Neural cell (in vitro differentiated cells): ENCODE measurements at regions not wholly inside any gene's neighbourhood (a gene's known extent, or its start where the extent isn't known, plus 50 kb on each side); places are given as distances from the start of the nearest gene placed in this dataset.

Experiments
- H2AFZ ChIP-seq: fragments of 200-600, 300-800 bp; sonication (generic), shearing (Covaris generic); 2 replicates; pipeline ENCODE4 v1.6.0; 2014; ENCODE audit warnings: low read depth, mild to moderate bottlenecking, antibody characterized with exemption, low read length, moderate library complexity
- H3F3A ChIP-seq: fragments of 200-600 bp; shearing (Covaris generic); 2 replicates; pipeline ENCODE4 v1.6.1; 2016; ENCODE audit warnings: mild to moderate bottlenecking, moderate library complexity, mixed read lengths, antibody characterized with exemption, low read length; ENCODE audit not compliant: insufficient read depth, poor library complexity, severe bottlenecking
- H3K27ac ChIP-seq: fragments of 200-600, 300-800 bp; sonication (generic), shearing (Covaris generic); 2 replicates; pipeline ENCODE4 v1.5.1; 2014; ENCODE audit warnings: mild to moderate bottlenecking, low read length, moderate library complexity
- H3K27me3 ChIP-seq: fragments of 300-800, 200-600 bp; sonication (generic), shearing (Covaris generic); 2 replicates; pipeline ENCODE4 v1.6.0; 2014; ENCODE audit warnings: mild to moderate bottlenecking, low read depth, low read length, moderate library complexity; ENCODE audit not compliant: insufficient read depth
- H3K36me3 ChIP-seq: fragments of 300-800, 200-600 bp; sonication (generic), shearing (Covaris generic); 2 replicates; pipeline ENCODE4 v1.5.1; 2014; ENCODE audit warnings: mild to moderate bottlenecking, antibody characterized with exemption, low read length, moderate library complexity; ENCODE audit not compliant: insufficient read depth
- H3K4me2 ChIP-seq: fragments of 300-800, 200-600 bp; sonication (generic), shearing (Covaris generic); 2 replicates; pipeline ENCODE4 v1.6.0; 2014; ENCODE audit warnings: mild to moderate bottlenecking, low read length
- H3K4me3 ChIP-seq: fragments of 300-800, 200-600 bp; sonication (generic), shearing (Covaris generic); 2 replicates; pipeline ENCODE4 v1.5.1; 2014; ENCODE audit warnings: mild to moderate bottlenecking, low read length, moderate library complexity
- H3K79me2 ChIP-seq: fragments of 200-600 bp; shearing (Covaris generic); replicated peaks from 2 replicates; pipeline ENCODE4 v1.6.0; 2014; ENCODE audit warnings: mild to moderate bottlenecking, low read length, moderate library complexity; ENCODE audit not compliant: insufficient read depth
- H3K9ac ChIP-seq: fragments of 300-800, 200-600 bp; sonication (generic), shearing (Covaris generic); 2 replicates; pipeline ENCODE4 v1.6.1; 2016; ENCODE audit warnings: mild to moderate bottlenecking, low read length, mixed read lengths
- H3K9me2 ChIP-seq: fragments of 200-600 bp; shearing (Covaris generic); 2 replicates; pipeline ENCODE4 v1.6.1; 2016; ENCODE audit warnings: mild to moderate bottlenecking, low read length, mixed read lengths; ENCODE audit not compliant: insufficient read depth
- H3K9me3 ChIP-seq: fragments of 200-600, 300-800 bp; sonication (generic), shearing (Covaris generic); 2 replicates; pipeline ENCODE4 v1.6.1; 2016; ENCODE audit warnings: mild to moderate bottlenecking, mixed run types, low read length, moderate library complexity, mixed read lengths
- H4K20me1 ChIP-seq: fragments of 200-600 bp; shearing (Covaris generic); 2 replicates; pipeline ENCODE4 v1.6.1; 2016; ENCODE audit warnings: mild to moderate bottlenecking, mixed run types; ENCODE audit not compliant: insufficient read depth
- CTCF ChIP-seq: fragments of 450-650 bp; IDR thresholded peaks from 2 replicates; pipeline ENCODE4 v1.5.1; 2014; ENCODE audit warnings: antibody characterized with exemption, mild to moderate bottlenecking, moderate library complexity; ENCODE audit not compliant: poor library complexity, severe bottlenecking
- EP300 ChIP-seq: fragments of 450-650 bp; conservative IDR thresholded peaks from 2 replicates; pipeline ENCODE4 v1.6.1; 2014; ENCODE audit warnings: antibody characterized with exemption, mild to moderate bottlenecking, moderate library complexity; ENCODE audit not compliant: poor library complexity, severe bottlenecking
- EZH2 ChIP-seq: fragments of 200-600, 300-800 bp; shearing (Covaris generic), sonication (generic); IDR thresholded peaks from 2 replicates; pipeline ENCODE4 v1.6.1; 2014; ENCODE audit warnings: antibody characterized with exemption, low read length, borderline replicate concordance, mild to moderate bottlenecking; ENCODE audit not compliant: insufficient read depth, poor library complexity, severe bottlenecking
- MXI1 ChIP-seq: fragments of 450-650 bp; conservative IDR thresholded peaks from 2 replicates; pipeline ENCODE4 v1.6.1; 2014; ENCODE audit warnings: antibody characterized with exemption, mild to moderate bottlenecking; ENCODE audit not compliant: poor library complexity, severe bottlenecking
- POLR2AphosphoS5 ChIP-seq: IDR thresholded peaks from 2 replicates; pipeline ENCODE4 v1.6.1; 2012
- RAD21 ChIP-seq: fragments of 450-650 bp; conservative IDR thresholded peaks from 2 replicates; pipeline ENCODE4 v1.6.1; 2014; ENCODE audit warnings: antibody characterized with exemption, mild to moderate bottlenecking, moderate library complexity
- SMC3 ChIP-seq: fragments of 450-650 bp; conservative IDR thresholded peaks from 2 replicates; pipeline ENCODE4 v1.6.1; 2014; ENCODE audit warnings: antibody characterized with exemption, mild to moderate bottlenecking, moderate library complexity; ENCODE audit not compliant: poor library complexity
- TAF1 ChIP-seq: IDR thresholded peaks from 2 replicates; pipeline ENCODE4 v1.6.1; 2012; ENCODE audit warnings: low read depth
- TF ChIP-seq, protein P1 (sequence below): IDR thresholded peaks from 2 replicates; pipeline ENCODE4 v1.6.1; 2012; ENCODE audit warnings: borderline replicate concordance

DNA sequence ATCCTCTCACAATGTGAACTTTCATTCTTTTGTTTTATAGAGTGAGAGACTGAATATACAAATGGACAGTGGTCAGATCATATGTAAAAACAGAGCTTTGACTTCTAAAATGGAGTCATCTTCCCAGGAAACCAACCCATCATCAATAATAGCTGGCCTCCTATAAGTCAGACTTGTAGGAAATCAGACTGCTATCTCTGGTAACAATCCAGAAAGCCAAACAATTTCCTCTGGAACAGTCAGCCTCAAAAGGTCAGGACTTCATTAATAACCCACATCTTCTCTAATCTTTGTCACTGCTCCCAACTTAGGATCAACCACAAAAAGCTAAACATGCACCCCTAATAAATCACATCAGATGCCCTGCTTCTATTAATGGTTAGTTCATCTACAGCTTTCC is 227.9 kb upstream of the G2E3 start:
- Histone ChIP-seq H4K20me1 (no peaks in the 10 kb centered on the region), H3F3A (no peaks in the 10 kb centered on the region), H3K4me3 (no peak overlapping the region), H3K27ac (no peak overlapping the region), H3K79me2 (no peaks in the 10 kb centered on the region), H3K9me2 (no peaks in the 10 kb centered on the region), H2AFZ (no peak overlapping the region), H3K9me3 (no peaks in the 10 kb centered on the region), H3K36me3 (no peaks in the 10 kb centered on the region), H3K27me3 (no peaks in the 10 kb centered on the region), H3K4me2 (no peak overlapping the region), H3K9ac (no peak overlapping the region)
- TF ChIP-seq CTCF, result no peak
- no peak for TF ChIP-seq RAD21
- TF ChIP-seq POLR2AphosphoS5, result no peak
- no peak for TF ChIP-seq MXI1

- TF ChIP-seq EZH2 (no peak), RAD21 (no peak), SMC3 (no peak), MXI1 (no peak), TAF1 (no peak), EP300 (no peak), POLR2AphosphoS5 (no peak), CTCF (no peak)
- TF ChIP-seq, protein P1, sequence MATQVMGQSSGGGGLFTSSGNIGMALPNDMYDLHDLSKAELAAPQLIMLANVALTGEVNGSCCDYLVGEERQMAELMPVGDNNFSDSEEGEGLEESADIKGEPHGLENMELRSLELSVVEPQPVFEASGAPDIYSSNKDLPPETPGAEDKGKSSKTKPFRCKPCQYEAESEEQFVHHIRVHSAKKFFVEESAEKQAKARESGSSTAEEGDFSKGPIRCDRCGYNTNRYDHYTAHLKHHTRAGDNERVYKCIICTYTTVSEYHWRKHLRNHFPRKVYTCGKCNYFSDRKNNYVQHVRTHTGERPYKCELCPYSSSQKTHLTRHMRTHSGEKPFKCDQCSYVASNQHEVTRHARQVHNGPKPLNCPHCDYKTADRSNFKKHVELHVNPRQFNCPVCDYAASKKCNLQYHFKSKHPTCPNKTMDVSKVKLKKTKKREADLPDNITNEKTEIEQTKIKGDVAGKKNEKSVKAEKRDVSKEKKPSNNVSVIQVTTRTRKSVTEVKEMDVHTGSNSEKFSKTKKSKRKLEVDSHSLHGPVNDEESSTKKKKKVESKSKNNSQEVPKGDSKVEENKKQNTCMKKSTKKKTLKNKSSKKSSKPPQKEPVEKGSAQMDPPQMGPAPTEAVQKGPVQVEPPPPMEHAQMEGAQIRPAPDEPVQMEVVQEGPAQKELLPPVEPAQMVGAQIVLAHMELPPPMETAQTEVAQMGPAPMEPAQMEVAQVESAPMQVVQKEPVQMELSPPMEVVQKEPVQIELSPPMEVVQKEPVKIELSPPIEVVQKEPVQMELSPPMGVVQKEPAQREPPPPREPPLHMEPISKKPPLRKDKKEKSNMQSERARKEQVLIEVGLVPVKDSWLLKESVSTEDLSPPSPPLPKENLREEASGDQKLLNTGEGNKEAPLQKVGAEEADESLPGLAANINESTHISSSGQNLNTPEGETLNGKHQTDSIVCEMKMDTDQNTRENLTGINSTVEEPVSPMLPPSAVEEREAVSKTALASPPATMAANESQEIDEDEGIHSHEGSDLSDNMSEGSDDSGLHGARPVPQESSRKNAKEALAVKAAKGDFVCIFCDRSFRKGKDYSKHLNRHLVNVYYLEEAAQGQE, result no peak
- no peaks in the 10 kb centered on the region for H3K36me3 ChIP-seq
- no peaks in the 10 kb centered on the region for H3K9me2 ChIP-seq
These were observed 226.6 kb upstream of the G2E3 start for GRCh38 chr14:30332374-30332773.

More at GRCh38 chr14:30332374-30332773, 226.6 kb upstream of the G2E3 start:
- H3K9me3 ChIP-seq, result no peaks in the 10 kb centered on the region
- H4K20me1 ChIP-seq, result no peaks in the 10 kb centered on the region
- no peak overlapping the region for H3K4me2 ChIP-seq
- H3K27me3 ChIP-seq, result no peaks in the 10 kb centered on the region
- H3K79me2 ChIP-seq, result no peaks in the 10 kb centered on the region
- no peak overlapping the region for H3K9ac ChIP-seq
- H3K4me3 ChIP-seq, result no peak overlapping the region
- H2AFZ ChIP-seq, result no peak overlapping the region
- no peaks in the 10 kb centered on the region for H3F3A ChIP-seq
- peak overlapping the region; percentile 16 for H3K27ac ChIP-seq
